WTC11 (cell line): ENCODE measurements at regions not wholly inside any gene's neighbourhood (a gene's known extent, or its start where the extent isn't known, plus 50 kb on each side); places are given as distances from the start of the nearest gene placed in this dataset.

Experiments used
- ATAC-seq: fragments of 200-7000 bp; cut with Tn5 transposase; 2 replicates; pipeline ENCODE4 v1.10.0; 2021; ENCODE audit warnings: mild to moderate bottlenecking, moderate library complexity
- CTCF ChIA-PET: fragments of 300-600 bp; sonication (Branson Sonifier 250); formaldehyde crosslinking; loops from one replicate; lab custom pipeline; 2021; ENCODE audit warnings: antibody characterized with exemption; lab: Charles Lee
- POLR2A ChIA-PET: fragments of 350-600 bp; sonication (Branson Sonifier 250); formaldehyde crosslinking; loops from one replicate; lab custom pipeline; 2021; ENCODE audit warnings: antibody characterized with exemption; lab: Charles Lee
- DNase-seq: peaks from one replicate; pipeline ENCODE4 v3.0.0; 2021; ENCODE audit warnings: low spot score
- H3K27ac Mint-ChIP-seq: 2 replicates; pipeline ENCODE4 v1.8.0; 2021; ENCODE audit warnings: mixed read lengths
- H3K27me3 Mint-ChIP-seq: 2 replicates; pipeline ENCODE4 v1.8.0; 2021; ENCODE audit warnings: low read depth, mild to moderate bottlenecking, moderate library complexity, mixed read lengths
- H3K36me3 Mint-ChIP-seq: 2 replicates; pipeline ENCODE4 v1.8.0; 2021; ENCODE audit warnings: mixed read lengths
- H3K4me1 Mint-ChIP-seq: 2 replicates; pipeline ENCODE4 v1.8.0; 2022; ENCODE audit warnings: mixed read lengths
- H3K4me3 Mint-ChIP-seq: 2 replicates; pipeline ENCODE4 v1.8.0; 2021; ENCODE audit warnings: mild to moderate bottlenecking, moderate library complexity, mixed read lengths
- H3K9me3 Mint-ChIP-seq: 2 replicates; pipeline ENCODE4 v1.8.0; 2021; ENCODE audit warnings: mixed read lengths
- ARID4B ChIP-seq: sonication (generic); formaldehyde crosslinking; IDR thresholded peaks from 2 replicates; pipeline ENCODE4 v1.8.0; 2023; ENCODE audit warnings: missing genetic modification reagents, mild to moderate bottlenecking, borderline replicate concordance
- ATF1 ChIP-seq: sonication (generic); formaldehyde crosslinking; IDR thresholded peaks from 2 replicates; pipeline ENCODE4 v1.8.1; 2023; ENCODE audit warnings: mild to moderate bottlenecking, moderate library complexity, missing genetic modification reagents
- ATF6 ChIP-seq: sonication (generic); formaldehyde crosslinking; IDR thresholded peaks from 2 replicates; pipeline ENCODE4 v1.8.1; 2023; ENCODE audit warnings: mild to moderate bottlenecking, missing genetic modification reagents
- CDX4 ChIP-seq: fragments of 250-450 bp; sonication (Bioruptor Pico); IDR thresholded peaks from 2 replicates; pipeline ENCODE4 v1.9.0; 2021; ENCODE audit warnings: moderate library complexity, mild to moderate bottlenecking, inconsistent platforms, borderline replicate concordance
- ESRRA ChIP-seq: sonication (generic); formaldehyde crosslinking; IDR thresholded peaks from 2 replicates; pipeline ENCODE4 v1.8.1; 2022; ENCODE audit warnings: mild to moderate bottlenecking, missing genetic modification reagents, borderline replicate concordance
- FOXP1 ChIP-seq: sonication (generic); formaldehyde crosslinking; IDR thresholded peaks from 2 replicates; pipeline ENCODE4 v1.8.0; 2022; ENCODE audit warnings: missing genetic modification reagents, mild to moderate bottlenecking, moderate library complexity, borderline replicate concordance
- JUN ChIP-seq: sonication (generic); formaldehyde crosslinking; IDR thresholded peaks from 2 replicates; pipeline ENCODE4 v1.8.0; 2023; ENCODE audit warnings: mild to moderate bottlenecking, missing genetic modification reagents
- NFE2L1 ChIP-seq: sonication (generic); formaldehyde crosslinking; IDR thresholded peaks from 2 replicates; pipeline ENCODE4 v1.8.1; 2023; ENCODE audit warnings: missing genetic modification reagents
- NFYB ChIP-seq: sonication (generic); formaldehyde crosslinking; conservative IDR thresholded peaks from 2 replicates; pipeline ENCODE4 v1.8.0; 2022; ENCODE audit warnings: low read depth, missing genetic modification reagents
- TEAD4 ChIP-seq: sonication (generic); formaldehyde crosslinking; IDR thresholded peaks from 2 replicates; pipeline ENCODE4 v1.8.0; 2022; ENCODE audit warnings: mild to moderate bottlenecking, missing genetic modification reagents
- ZNF121 ChIP-seq: sonication (generic); formaldehyde crosslinking; IDR thresholded peaks from 2 replicates; pipeline ENCODE4 v1.8.0; 2023; ENCODE audit warnings: missing genetic modification reagents
- ZNF396 ChIP-seq: fragments of 250-450 bp; sonication (Bioruptor Pico); IDR thresholded peaks from 2 replicates; pipeline ENCODE4 v1.8.0; 2021; ENCODE audit warnings: mild to moderate bottlenecking, moderate library complexity, borderline replicate concordance
- TF ChIP-seq, protein P1 (sequence below): sonication (generic); formaldehyde crosslinking; IDR thresholded peaks from 2 replicates; pipeline ENCODE4 v1.8.1; 2023; ENCODE audit warnings: mild to moderate bottlenecking, moderate library complexity, missing genetic modification reagents
- TF ChIP-seq, protein P2 (sequence below): sonication (generic); formaldehyde crosslinking; IDR thresholded peaks from 2 replicates; pipeline ENCODE4 v1.8.1; 2022; ENCODE audit warnings: low read depth, missing genetic modification reagents, borderline replicate concordance
- TF ChIP-seq, protein P3 (sequence below): fragments of 250-450 bp; sonication (Bioruptor Pico); conservative IDR thresholded peaks from 2 replicates; pipeline ENCODE4 v1.9.0; 2021; ENCODE audit warnings: mild to moderate bottlenecking
- TF ChIP-seq, protein P4 (sequence below): fragments of 250-450 bp; sonication (Bioruptor Pico); IDR thresholded peaks from 2 replicates; pipeline ENCODE4 v1.9.0; 2021; ENCODE audit warnings: mild to moderate bottlenecking, borderline replicate concordance

DNA sequence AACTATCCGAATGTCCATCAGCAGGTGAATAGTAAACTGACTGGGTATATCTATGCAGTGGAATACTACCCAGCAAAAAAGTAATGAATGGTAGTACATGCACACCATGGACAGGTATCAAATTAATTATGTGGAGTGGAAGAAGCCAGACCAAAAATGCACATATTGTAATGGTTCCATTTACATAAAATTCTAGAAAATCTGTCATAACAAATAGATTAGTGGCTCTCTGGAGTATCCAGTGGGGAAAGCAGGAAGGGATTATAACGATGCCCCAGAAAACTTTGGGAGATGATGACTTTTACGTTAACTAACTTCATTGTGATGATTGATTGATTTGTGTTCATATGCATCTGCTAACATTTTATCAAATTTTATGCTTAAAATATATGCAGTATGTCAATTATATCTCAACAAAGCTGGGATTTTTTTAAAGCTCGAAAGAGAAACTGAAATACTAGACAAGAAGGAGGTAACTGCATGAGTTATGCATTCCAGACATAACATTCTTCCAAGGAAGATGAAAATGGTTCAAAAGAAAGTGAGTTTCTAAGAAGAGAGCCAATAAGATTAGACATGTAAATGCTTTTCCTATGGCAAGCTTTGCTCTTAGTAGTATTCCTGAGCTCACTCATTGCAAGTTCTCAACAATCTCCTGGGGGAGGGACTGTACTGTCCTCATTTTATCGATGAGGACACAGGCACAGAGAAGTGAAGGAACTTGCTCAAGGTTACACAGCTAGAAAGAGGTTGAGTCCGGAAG is 58.6 kb upstream of the MSX1 start:
- Mint-ChIP-seq H3K36me3 (no peaks in the 10 kb centered on the region), H3K4me1 (no peaks in the 10 kb centered on the region), H3K9me3 (peaks cover 18% of the 10 kb centered on the region), H3K27ac (no peak overlapping the region), H3K4me3 (no peak overlapping the region)
- ChIA-PET CTCF (no interaction called here), POLR2A (no interaction called here)
- TF ChIP-seq, protein P1, sequence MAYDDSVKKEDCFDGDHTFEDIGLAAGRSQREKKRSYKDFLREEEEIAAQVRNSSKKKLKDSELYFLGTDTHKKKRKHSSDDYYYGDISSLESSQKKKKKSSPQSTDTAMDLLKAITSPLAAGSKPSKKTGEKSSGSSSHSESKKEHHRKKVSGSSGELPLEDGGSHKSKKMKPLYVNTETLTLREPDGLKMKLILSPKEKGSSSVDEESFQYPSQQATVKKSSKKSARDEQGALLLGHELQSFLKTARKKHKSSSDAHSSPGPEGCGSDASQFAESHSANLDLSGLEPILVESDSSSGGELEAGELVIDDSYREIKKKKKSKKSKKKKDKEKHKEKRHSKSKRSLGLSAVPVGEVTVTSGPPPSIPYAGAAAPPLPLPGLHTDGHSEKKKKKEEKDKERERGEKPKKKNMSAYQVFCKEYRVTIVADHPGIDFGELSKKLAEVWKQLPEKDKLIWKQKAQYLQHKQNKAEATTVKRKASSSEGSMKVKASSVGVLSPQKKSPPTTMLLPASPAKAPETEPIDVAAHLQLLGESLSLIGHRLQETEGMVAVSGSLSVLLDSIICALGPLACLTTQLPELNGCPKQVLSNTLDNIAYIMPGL: no peak
- TF ChIP-seq FOXP1 (CRISPR knock-in tag): no peak
- no peak for TF ChIP-seq JUN (CRISPR knock-in tag)
- no peak for TF ChIP-seq CDX4 (CRISPR knock-in tag)
- TF ChIP-seq TEAD4 (CRISPR knock-in tag): no peak
- no peak for TF ChIP-seq ARID4B
- TF ChIP-seq ESRRA: no peak
- TF ChIP-seq, all 79 proteins: peak for 0
- ATAC-seq: no peak
- DNase-seq: no peak
- peaks cover 42% of the 10 kb centered on the region for H3K27me3 Mint-ChIP-seq

GRCh38 chr4:4794421-4794820 is 65.0 kb upstream of the MSX1 start:
- Mint-ChIP-seq H3K27ac (no peak overlapping the region), H3K4me3 (no peak overlapping the region), H3K9me3 (peaks cover 34% of the 10 kb centered on the region), H3K4me1 (peaks cover 10% of the 10 kb centered on the region), H3K36me3 (peaks cover 15% of the 10 kb centered on the region), H3K27me3 (peaks cover 29% of the 10 kb centered on the region)
- POLR2A ChIA-PET: no interaction called here
- CTCF ChIA-PET: no interaction called here
- DNase-seq: no peak
- no peak for ATAC-seq
- TF ChIP-seq ATF1 (CRISPR knock-in tag) (no peak), NFYB (CRISPR knock-in tag) (no peak), ATF6 (CRISPR knock-in tag) (no peak), ZNF396 (CRISPR knock-in tag) (no peak), NFE2L1 (CRISPR knock-in tag) (no peak), ZNF121 (CRISPR knock-in tag) (no peak)
- TF ChIP-seq, protein P2, sequence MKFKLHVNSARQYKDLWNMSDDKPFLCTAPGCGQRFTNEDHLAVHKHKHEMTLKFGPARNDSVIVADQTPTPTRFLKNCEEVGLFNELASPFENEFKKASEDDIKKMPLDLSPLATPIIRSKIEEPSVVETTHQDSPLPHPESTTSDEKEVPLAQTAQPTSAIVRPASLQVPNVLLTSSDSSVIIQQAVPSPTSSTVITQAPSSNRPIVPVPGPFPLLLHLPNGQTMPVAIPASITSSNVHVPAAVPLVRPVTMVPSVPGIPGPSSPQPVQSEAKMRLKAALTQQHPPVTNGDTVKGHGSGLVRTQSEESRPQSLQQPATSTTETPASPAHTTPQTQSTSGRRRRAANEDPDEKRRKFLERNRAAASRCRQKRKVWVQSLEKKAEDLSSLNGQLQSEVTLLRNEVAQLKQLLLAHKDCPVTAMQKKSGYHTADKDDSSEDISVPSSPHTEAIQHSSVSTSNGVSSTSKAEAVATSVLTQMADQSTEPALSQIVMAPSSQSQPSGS (CRISPR knock-in tag): no peak
- TF ChIP-seq, protein P3, sequence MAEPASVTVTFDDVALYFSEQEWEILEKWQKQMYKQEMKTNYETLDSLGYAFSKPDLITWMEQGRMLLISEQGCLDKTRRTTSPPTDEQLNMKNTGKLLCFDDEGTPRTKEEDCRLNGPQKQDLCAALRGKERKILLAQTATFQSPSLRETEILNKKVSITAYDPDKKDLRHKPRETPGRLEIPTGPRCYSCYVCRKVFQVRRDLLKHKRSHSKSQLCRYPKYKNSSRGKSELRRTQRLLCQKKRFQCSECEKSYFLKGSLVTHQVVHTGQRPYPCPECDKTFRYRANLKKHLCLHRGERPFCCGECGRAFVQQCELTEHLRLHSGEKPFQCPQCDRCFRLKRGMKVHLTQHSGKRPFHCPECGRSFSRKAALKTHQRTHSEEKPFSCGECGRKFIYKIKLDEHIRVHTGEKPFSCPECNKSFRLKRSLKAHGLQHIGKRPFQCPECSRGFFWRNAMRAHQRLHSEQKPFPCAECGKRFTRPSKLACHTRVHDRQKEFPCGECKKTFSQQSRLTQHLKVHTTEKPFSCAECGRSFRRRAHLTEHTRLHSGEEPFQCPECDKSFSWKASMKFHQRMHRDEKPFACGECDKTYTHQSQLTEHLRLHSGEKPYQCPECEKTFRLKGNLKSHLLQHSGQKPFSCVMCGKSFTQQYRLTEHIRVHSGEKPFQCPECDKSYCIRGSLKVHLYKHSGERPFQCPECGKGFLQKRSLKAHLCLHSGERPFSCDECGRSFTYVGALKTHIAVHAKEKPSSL (CRISPR knock-in tag): no peak
- TF ChIP-seq, protein P4, sequence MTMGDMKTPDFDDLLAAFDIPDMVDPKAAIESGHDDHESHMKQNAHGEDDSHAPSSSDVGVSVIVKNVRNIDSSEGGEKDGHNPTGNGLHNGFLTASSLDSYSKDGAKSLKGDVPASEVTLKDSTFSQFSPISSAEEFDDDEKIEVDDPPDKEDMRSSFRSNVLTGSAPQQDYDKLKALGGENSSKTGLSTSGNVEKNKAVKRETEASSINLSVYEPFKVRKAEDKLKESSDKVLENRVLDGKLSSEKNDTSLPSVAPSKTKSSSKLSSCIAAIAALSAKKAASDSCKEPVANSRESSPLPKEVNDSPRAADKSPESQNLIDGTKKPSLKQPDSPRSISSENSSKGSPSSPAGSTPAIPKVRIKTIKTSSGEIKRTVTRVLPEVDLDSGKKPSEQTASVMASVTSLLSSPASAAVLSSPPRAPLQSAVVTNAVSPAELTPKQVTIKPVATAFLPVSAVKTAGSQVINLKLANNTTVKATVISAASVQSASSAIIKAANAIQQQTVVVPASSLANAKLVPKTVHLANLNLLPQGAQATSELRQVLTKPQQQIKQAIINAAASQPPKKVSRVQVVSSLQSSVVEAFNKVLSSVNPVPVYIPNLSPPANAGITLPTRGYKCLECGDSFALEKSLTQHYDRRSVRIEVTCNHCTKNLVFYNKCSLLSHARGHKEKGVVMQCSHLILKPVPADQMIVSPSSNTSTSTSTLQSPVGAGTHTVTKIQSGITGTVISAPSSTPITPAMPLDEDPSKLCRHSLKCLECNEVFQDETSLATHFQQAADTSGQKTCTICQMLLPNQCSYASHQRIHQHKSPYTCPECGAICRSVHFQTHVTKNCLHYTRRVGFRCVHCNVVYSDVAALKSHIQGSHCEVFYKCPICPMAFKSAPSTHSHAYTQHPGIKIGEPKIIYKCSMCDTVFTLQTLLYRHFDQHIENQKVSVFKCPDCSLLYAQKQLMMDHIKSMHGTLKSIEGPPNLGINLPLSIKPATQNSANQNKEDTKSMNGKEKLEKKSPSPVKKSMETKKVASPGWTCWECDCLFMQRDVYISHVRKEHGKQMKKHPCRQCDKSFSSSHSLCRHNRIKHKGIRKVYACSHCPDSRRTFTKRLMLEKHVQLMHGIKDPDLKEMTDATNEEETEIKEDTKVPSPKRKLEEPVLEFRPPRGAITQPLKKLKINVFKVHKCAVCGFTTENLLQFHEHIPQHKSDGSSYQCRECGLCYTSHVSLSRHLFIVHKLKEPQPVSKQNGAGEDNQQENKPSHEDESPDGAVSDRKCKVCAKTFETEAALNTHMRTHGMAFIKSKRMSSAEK (CRISPR knock-in tag): no peak
